ENCODE measurements at regions not wholly inside any gene's neighbourhood (a gene's known extent, or its start where the extent isn't known, plus 50 kb on each side); places are given as distances from the start of the nearest gene placed in this dataset.
A peak's percentile ranks its signal among the peaks of the same experiment; 100 is the strongest.
"Not testable (repeated sequence)": the region's sequence is repeated elsewhere in the genome, so short reads cannot be mapped to it uniquely, and the experiment has no call there.

GRCh38 chr6:26187292-26187691 lies 100.1 kb downstream of the HFE start:
- no peak overlapping the region for H3K27ac Mint-ChIP-seq
- ATAC-seq (ENCODE audit: low read depth) (no peak), DNase-seq (no peak)
- no peak overlapping the region for H3K4me3 Mint-ChIP-seq
- WGBS (ENCODE audit: insufficient coverage) = no CpG with 5 or more reads among the region's 3 CpGs
- peaks cover 33% of the 10 kb centered on the region for H3K4me1 Mint-ChIP-seq
- peaks cover 24% of the 10 kb centered on the region for H3K79me2 ChIP-seq (ENCODE audit: control insufficient read depth, insufficient read depth, low read length)
- H3K27me3 Mint-ChIP-seq = no peaks in the 10 kb centered on the region
- no peak overlapping the region for H3K4me2 ChIP-seq (replicated peaks; ENCODE audit: low read depth, low read length, poor library complexity, severe bottlenecking)
- H3K9me3 Mint-ChIP-seq (ENCODE audit: insufficient read depth) = no peaks in the 10 kb centered on the region
- H3K4me3 ChIP-seq (ENCODE audit: control extremely low read depth in 1 of 5, extremely low read depth in 1 of 5, insufficient read depth in 1 of 5, low read depth in 2 of 5, low read length in 4 of 5) = no peak overlapping the region
- peaks cover 0 to 6% (median 0%) of the 10 kb centered on the region in 3 donors for H3K9me3 ChIP-seq (ENCODE audit: control extremely low read depth in 1 of 3, control insufficient read depth in 2 of 3, insufficient read depth in 1 of 3, low read length in 2 of 3)
- H3K27me3 ChIP-seq (replicated peaks in 1 of 4; ENCODE audit: control extremely low read depth in 1 of 4, control insufficient read depth in 3 of 4, insufficient read depth in 4 of 4, low read length in 3 of 4) = no peaks in the 10 kb centered on the region
- H3K4me1 ChIP-seq (ENCODE audit: control insufficient read depth in 2 of 2, insufficient read depth in 2 of 2, low read length in 2 of 2) = peaks cover 13 to 30% of the 10 kb centered on the region in 2 donors
- ChIA-PET POLR2A (interaction anchor here (0.8 to 5.1 kb wide), 5 partner anchors 10 to 64 kb away, joined by 3 to 113 read pairs (median 77); a partner anchor contains a TSS), CTCF (interaction anchor here (1.1 to 2.8 kb wide), 4 partner anchors 8 to 14 kb away, joined by 5 to 17 read pairs (median 10); a partner anchor contains a TSS)
- H3K36me3 ChIP-seq (replicated peaks in 1 of 2; ENCODE audit: control extremely low read depth in 1 of 2, control insufficient read depth in 1 of 2, extremely low read depth in 1 of 2, insufficient read depth in 2 of 2, low read length in 1 of 2) = no peaks in the 10 kb centered on the region
- H2AFZ ChIP-seq (ENCODE audit: insufficient read depth, low read depth, low read length, poor library complexity, severe bottlenecking) = no peak overlapping the region
- intact Hi-C loops (cut with micrococcal nuclease) = no loop called here
- H4K20me1 ChIP-seq (ENCODE audit: control insufficient read depth, insufficient read depth, low read length, poor library complexity, severe bottlenecking) = no peaks in the 10 kb centered on the region
- H3K27ac ChIP-seq (ENCODE audit: low read length in 2 of 2) = no peak overlapping the region
- H3K9ac ChIP-seq (ENCODE audit: low read length) = no peak overlapping the region
- no peak for TF ChIP-seq EZH2 (IDR thresholded peaks at IDR 0.05; ENCODE audit: borderline replicate concordance, insufficient read depth, low read depth, low read length, poor library complexity, severe bottlenecking)
- TF ChIP-seq CTCF (IDR thresholded peaks at IDR 0.05) = no peak

- no peaks in the 10 kb centered on the region for H4K20me1 ChIP-seq (ENCODE audit: control insufficient read depth, insufficient read depth, low read length, poor library complexity, severe bottlenecking)
- H3K4me3 ChIP-seq (ENCODE audit: control extremely low read depth in 1 of 5, extremely low read depth in 1 of 5, insufficient read depth in 1 of 5, low read depth in 2 of 5, low read length in 4 of 5) = peak overlapping the region; percentile 58 to 88 (median 82)
- H3K4me2 ChIP-seq (replicated peaks; ENCODE audit: low read depth, low read length, poor library complexity, severe bottlenecking) = peak overlapping the region; percentile 78
- DNase-seq = no peak
- no peaks in the 10 kb centered on the region for H3K27me3 ChIP-seq (replicated peaks in 1 of 4; ENCODE audit: control extremely low read depth in 1 of 4, control insufficient read depth in 3 of 4, insufficient read depth in 4 of 4, low read length in 3 of 4)
- ATAC-seq (ENCODE audit: low read depth) = no peak
- TF ChIP-seq EZH2 (IDR thresholded peaks at IDR 0.05; ENCODE audit: borderline replicate concordance, insufficient read depth, low read depth, low read length, poor library complexity, severe bottlenecking) (no peak), CTCF (IDR thresholded peaks at IDR 0.05) (no peak)
- POLR2A ChIA-PET = interaction anchor here (0.7 to 4.1 kb wide), 24 partner anchors 10 to 1684 kb away, joined by 3 to 113 read pairs (median 5); a partner anchor contains a TSS
- WGBS (ENCODE audit: insufficient coverage) = 15% methylated on average over 19 of the region's 20 CpGs
- H3K4me1 Mint-ChIP-seq = peaks cover 33% of the 10 kb centered on the region
- peaks cover 12 to 28% of the 10 kb centered on the region in 2 donors for H3K4me1 ChIP-seq (ENCODE audit: control insufficient read depth in 2 of 2, insufficient read depth in 2 of 2, low read length in 2 of 2)
- peak overlapping the region; percentile 93 for H3K4me3 Mint-ChIP-seq
- peak overlapping the region; percentile 81 for H2AFZ ChIP-seq (ENCODE audit: insufficient read depth, low read depth, low read length, poor library complexity, severe bottlenecking)
- H3K36me3 ChIP-seq (replicated peaks in 1 of 2; ENCODE audit: control extremely low read depth in 1 of 2, control insufficient read depth in 1 of 2, extremely low read depth in 1 of 2, insufficient read depth in 2 of 2, low read length in 1 of 2) = no peaks in the 10 kb centered on the region
- no peaks in the 10 kb centered on the region for H3K9me3 Mint-ChIP-seq (ENCODE audit: insufficient read depth)
- no peaks in the 10 kb centered on the region for H3K27me3 Mint-ChIP-seq
- CTCF ChIA-PET = interaction anchor here (0.6 to 2.9 kb wide), 12 partner anchors 9 to 349 kb away, joined by 3 to 29 read pairs (median 6); a partner anchor contains a TSS
- H3K79me2 ChIP-seq (ENCODE audit: control insufficient read depth, insufficient read depth, low read length) = peaks cover 31% of the 10 kb centered on the region
- H3K27ac ChIP-seq (ENCODE audit: low read length in 2 of 2) = peak overlapping the region; percentile 72 to 91
- peak overlapping the region; percentile 95 for H3K27ac Mint-ChIP-seq
- peak overlapping the region; percentile 89 for H3K9ac ChIP-seq (ENCODE audit: low read length)
- intact Hi-C loops (cut with micrococcal nuclease) = loop anchor here (2.0 kb wide), 4 partner anchors 15 to 63 kb away; a partner anchor contains a TSS
- no peaks in the 10 kb centered on the region for H3K9me3 ChIP-seq (ENCODE audit: control extremely low read depth in 1 of 3, control insufficient read depth in 2 of 3, insufficient read depth in 1 of 3, low read length in 2 of 3)
Observed at GRCh38 chr6:26187981-26188635, 100.9 kb downstream of the HFE start.

GRCh38 chr6:26191512-26191911 lies 104.3 kb downstream of the HFE start:
- CTCF ChIA-PET; H3K27ac Mint-ChIP-seq; H4K20me1 ChIP-seq (ENCODE audit: control insufficient read depth, insufficient read depth, low read length, poor library complexity, severe bottlenecking); H3K9ac ChIP-seq (ENCODE audit: low read length); H2AFZ ChIP-seq (ENCODE audit: insufficient read depth, low read depth, low read length, poor library complexity, severe bottlenecking); H3K27ac ChIP-seq (ENCODE audit: low read length in 2 of 2); H3K36me3 ChIP-seq (replicated peaks in 1 of 2; ENCODE audit: control extremely low read depth in 1 of 2, control insufficient read depth in 1 of 2, extremely low read depth in 1 of 2, insufficient read depth in 2 of 2, low read length in 1 of 2); H3K4me3 ChIP-seq (ENCODE audit: control extremely low read depth in 1 of 5, extremely low read depth in 1 of 5, insufficient read depth in 1 of 5, low read depth in 2 of 5, low read length in 4 of 5); H3K27me3 ChIP-seq (replicated peaks in 1 of 4; ENCODE audit: control extremely low read depth in 1 of 4, control insufficient read depth in 3 of 4, insufficient read depth in 4 of 4, low read length in 3 of 4); H3K9me3 ChIP-seq (ENCODE audit: control extremely low read depth in 1 of 3, control insufficient read depth in 2 of 3, insufficient read depth in 1 of 3, low read length in 2 of 3); ATAC-seq (ENCODE audit: low read depth); H3K4me3 Mint-ChIP-seq; DNase-seq; H3K27me3 Mint-ChIP-seq; H3K9me3 Mint-ChIP-seq (ENCODE audit: insufficient read depth); H3K4me2 ChIP-seq (replicated peaks; ENCODE audit: low read depth, low read length, poor library complexity, severe bottlenecking): not testable (repeated sequence)
- H3K79me2 ChIP-seq (ENCODE audit: control insufficient read depth, insufficient read depth, low read length) = peaks cover 60% of the 10 kb centered on the region
- POLR2A ChIA-PET = interaction anchor here (1.1 to 2.5 kb wide), 4 partner anchors 33 to 68 kb away, joined by 3 to 7 read pairs (median 6); a partner anchor contains a TSS
- H3K4me1 ChIP-seq (ENCODE audit: control insufficient read depth in 2 of 2, insufficient read depth in 2 of 2, low read length in 2 of 2) = peaks cover 13 to 38% of the 10 kb centered on the region in 2 donors
- 100% methylated on average over 6 of the region's 8 CpGs for WGBS (ENCODE audit: insufficient coverage)
- peaks cover 42% of the 10 kb centered on the region for H3K4me1 Mint-ChIP-seq
- intact Hi-C loops (cut with micrococcal nuclease) = loop anchor here (10.0 kb wide), 1 partner anchor 1643 kb away; a partner anchor contains a TSS

Data from B cell (primary cell).